HG03460 (cell line): ENCODE measurements at regions not wholly inside any gene's neighbourhood (a gene's known extent, or its start where the extent isn't known, plus 50 kb on each side); places are given as distances from the start of the nearest gene placed in this dataset.
"Not testable (repeated sequence)": the region's sequence is repeated elsewhere in the genome, so short reads cannot be mapped to it uniquely, and the experiment has no call there.

Source experiments
- ATAC-seq: cut with Tn5 transposase; IDR thresholded peaks from one replicate; pipeline ENCODE4 v1.9.1; 2021; ENCODE audit not compliant: unreplicated experiment

DNA sequence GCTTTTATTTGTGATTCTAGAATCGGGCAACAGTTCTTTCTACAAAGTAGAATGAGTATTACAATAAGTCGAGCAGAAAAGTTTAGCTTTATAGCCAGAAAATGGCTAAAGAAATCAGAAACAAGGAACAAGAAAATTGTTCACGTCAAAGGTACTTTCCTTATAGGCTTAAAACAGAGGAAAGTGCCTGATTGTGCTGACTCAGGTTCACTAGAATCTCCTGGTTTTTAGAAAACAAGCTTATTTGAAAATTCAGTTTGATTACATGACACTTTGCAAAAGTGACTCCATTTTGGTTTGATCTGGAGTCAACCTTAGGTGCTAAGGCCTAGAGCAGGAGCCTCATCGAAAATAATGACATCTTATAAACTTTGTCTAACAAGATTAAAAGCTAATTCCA lies 564.7 kb upstream of the FLRT2 start:
- no peak for ATAC-seq

GRCh38 chr14:84969501-84969900 lies 560.4 kb upstream of the FLRT2 start:
- no peak for ATAC-seq

- no peak for ATAC-seq
These were observed 554.6 kb upstream of the FLRT2 start for GRCh38 chr14:84975241-84975902.

DNA sequence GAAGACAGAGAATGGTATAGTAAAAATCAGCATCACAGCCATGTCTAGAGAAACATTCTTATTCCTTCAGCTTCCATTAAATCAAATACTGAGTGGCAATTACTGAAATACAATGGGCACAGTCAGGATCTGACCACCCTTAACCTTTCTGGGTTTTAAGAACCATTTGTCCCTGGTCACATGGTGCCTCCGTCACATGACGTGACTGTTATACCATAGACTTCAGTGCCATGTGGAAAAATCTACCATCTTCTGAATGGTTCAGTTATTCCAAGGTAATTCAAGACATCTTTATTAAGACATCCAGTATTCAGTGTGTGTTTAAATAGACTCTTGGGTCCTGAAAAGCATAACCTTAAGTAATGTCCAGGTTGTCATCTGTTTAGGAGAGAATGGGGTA lies 553.1 kb upstream of the FLRT2 start:
- ATAC-seq: no peak

DNA sequence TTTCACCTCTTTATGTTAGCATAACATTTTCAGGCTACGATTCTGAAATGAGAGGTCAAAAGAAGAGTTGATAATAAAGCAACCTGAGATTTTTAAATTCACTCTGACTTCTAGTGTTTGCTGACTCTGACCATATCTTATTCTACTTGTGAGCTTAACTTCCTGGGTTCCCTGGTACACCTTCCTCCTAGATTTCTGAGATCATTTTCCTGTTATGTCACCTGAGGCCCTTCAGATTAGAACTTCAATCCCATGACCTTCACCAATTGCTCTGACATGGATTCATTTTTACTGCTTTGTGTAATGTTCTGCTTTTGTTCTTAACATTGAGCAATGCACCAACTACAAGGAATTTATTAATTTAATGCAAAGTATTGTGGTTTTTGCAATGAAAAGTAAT lies 542.9 kb upstream of the FLRT2 start:
- ATAC-seq: no peak

DNA sequence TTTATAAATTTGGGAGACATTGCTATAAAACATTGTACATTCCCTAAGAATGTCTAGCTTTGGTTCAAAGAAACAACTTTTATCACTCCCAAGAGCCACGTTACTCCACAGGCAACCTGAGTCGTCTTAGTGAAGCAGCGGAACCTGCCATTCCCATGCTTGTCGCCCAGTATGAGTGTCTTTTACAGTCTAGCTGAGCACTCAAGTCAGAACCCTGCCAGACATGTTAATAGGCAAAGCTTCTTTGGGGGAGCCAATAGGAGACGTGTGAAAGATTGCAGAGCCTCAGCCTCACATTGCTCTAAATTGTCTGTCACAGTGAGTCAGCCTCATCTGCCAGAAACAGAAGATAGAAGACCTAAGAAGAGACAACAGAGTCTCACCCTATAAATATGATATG lies 541.6 kb upstream of the FLRT2 start:
- no peak for ATAC-seq

DNA sequence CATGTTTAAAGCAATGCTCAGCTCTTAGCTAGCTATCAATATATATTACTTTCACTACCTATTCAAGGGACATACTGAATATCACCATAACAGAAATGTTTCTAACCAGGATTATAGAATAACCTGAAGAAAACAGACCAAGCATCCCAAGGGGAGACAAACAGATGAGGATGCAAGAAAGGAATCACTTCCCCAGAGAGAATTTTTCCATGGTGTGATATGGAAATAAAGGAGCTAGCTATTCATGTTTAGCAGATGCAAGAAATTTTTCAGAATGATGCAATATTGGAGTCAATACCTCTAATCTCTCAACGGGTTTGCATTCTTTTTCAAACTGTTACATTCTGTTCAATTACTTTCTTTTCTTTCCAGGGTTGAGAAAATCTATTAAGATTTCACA lies 538.9 kb upstream of the FLRT2 start:
- ATAC-seq: no peak

DNA sequence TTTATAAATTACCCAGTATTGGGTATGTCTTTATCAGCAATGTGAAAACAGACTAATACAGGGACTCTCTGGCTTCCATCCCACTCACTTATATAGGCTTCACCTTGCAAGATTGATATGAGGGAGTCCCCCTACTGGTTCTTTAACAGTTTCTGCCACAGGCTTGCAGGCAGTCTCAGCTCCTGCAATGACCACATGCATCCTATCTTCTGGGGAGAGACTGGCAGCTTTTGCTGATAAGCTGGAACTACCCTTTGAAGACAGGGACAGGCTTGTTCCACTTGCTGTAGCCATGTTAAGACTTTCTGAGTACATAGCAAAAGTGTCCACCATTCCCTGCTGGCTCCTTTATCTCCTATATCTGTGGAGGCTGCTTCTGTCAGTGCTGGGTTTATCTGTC lies 531.7 kb upstream of the FLRT2 start:
- no peak for ATAC-seq

- no peak for ATAC-seq
These were observed 527.1 kb upstream of the FLRT2 start for GRCh38 chr14:85002846-85003245.

DNA sequence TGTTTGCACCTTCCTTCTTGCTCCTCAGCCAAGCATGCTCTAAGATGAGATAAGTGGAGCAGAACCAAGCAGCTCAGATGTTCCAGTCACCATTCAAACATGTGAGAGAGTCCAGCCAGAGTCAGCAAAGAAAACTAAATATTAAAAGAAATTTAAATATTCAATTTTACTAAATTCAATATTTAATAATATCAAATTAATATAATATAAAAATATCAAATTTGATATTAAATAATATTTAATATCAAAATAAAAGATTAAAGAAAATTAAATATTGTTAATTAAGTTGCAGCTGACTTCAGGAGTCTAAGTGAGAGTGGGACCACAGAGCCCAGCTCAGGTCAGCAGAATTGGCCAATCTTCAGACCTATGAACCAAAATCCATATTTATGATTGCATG lies 526.1 kb upstream of the FLRT2 start:
- ATAC-seq: no peak

DNA sequence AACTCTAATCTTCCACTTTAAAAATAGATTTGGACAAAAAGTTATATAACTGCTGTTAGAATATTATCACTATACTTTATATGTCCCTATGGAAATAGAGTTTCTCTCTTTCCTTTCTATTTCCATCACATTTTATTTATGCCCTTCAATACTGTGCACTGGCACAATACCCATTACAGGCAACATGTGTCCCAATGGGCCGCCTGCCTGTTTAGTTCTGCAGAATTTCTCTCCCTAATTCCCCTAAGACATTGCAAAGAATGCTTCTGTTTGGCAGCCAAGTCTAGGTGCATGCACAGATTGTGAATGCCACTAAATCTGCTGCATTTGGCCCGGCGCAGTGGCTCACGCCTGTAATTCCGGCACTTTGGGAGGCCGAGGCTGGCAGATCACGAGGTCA lies 520.4 kb upstream of the FLRT2 start:
- no peak for ATAC-seq

DNA sequence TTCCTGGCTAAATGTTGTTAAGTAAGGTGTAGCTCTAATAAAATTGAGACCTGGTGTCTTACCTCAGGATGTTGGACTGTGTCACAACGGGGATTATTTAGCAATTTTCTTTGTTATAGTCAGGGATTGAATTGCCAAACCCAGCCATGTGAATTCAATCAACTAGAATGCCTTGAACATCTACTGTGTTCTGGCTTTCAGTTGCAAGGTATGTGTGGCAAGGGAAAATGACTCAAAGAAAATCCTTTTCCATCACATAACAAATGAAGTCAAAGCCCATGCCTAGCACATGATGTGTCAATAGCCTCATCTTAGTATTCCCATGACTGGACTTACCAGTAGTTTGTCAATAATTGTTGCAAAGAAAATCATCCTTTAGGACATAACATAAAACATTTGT lies 519.8 kb upstream of the FLRT2 start:
- ATAC-seq: no peak

DNA sequence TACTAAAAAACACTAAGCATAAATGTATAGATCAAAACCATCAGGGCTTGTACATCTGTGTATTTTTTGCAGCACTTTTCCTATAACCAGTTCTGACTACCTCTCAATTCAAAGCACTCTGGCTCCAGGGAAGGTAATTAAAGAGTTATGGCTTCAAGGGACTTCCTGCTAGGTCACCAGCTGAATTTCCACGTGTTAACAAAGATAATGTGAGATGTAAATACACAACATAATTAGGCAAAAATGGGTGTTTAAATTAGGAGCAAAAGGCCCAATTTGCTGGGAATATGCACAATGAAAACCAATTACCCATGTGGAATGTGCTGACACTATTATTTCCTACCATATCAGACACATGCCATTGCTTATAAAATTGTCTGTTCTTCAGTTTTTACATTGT lies 513.4 kb upstream of the FLRT2 start:
- no peak for ATAC-seq

DNA sequence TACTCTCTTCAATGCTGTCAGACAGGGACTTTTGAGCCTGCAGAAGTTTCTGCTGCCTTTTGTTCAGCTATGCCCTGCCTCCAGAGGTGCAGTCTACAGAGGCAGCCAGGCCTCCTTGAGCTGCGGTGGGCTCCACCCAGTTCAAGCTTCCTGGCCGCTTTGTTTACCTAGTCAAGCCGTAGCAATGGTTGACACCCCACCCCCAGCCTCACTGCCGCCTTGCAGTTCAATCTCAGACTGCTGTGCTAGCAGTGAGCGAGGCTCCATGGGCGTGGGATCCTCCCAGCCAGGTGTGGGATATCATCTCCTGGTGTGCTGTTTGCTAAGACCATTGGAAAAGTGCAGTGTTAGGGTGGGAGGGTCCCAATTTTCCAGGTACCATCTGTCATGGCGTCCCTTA lies 506.1 kb upstream of the FLRT2 start:
- not testable (repeated sequence) for ATAC-seq

- no peak for ATAC-seq
These were observed 505.0 kb upstream of the FLRT2 start for GRCh38 chr14:85024931-85025330.

DNA sequence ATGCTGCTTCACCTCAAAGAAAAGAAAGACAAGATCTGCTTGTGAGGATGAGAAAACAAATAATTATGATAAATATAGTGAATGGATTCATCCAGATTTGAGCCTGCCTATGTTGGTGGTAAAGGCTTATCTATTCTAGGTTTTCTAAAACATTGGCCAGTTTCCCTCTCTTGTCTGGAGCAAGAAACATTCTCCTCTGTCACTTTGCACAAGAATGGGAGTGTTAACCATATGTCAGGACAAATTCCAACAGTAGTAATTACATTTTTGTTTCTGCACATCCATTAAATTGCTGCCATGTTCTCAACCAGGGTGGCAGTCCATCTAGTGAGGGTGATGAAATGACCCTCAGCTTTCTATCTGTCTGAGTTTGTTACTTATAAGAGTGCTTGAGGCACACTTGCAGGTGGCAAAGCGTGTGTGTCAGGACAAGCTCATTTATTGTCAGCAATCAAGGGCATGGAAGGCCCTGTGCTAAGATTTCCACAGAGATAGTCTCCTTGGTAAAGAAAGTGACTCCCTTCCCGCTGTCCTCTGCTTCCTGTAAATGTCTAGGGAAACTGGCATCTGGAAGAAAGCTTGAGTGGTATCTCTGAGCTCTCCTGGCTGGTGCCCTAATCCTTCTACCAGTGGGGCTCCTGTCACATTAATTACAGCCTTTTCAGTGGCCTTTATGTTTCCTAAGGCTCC lies 502.1 kb upstream of the FLRT2 start:
- ATAC-seq: no peak

DNA sequence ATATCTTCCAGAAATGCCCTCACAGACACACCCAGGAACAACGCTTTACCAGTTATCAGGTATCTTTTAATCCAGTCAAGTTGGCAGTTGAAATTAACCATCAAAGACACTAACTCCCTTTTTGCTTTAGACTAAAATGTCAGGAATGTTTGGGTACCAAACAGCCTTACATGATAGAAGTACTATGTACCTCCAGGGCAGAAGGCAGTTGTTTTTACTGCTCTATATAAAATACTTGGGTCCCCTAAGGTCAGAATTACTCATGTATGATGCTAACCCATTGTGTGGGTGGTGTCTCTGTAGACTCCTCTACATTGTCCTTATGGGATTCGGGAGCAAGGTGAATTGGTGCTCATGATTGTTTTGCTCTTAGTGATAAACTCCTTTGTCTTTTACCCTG lies 492.5 kb upstream of the FLRT2 start:
- ATAC-seq: no peak

DNA sequence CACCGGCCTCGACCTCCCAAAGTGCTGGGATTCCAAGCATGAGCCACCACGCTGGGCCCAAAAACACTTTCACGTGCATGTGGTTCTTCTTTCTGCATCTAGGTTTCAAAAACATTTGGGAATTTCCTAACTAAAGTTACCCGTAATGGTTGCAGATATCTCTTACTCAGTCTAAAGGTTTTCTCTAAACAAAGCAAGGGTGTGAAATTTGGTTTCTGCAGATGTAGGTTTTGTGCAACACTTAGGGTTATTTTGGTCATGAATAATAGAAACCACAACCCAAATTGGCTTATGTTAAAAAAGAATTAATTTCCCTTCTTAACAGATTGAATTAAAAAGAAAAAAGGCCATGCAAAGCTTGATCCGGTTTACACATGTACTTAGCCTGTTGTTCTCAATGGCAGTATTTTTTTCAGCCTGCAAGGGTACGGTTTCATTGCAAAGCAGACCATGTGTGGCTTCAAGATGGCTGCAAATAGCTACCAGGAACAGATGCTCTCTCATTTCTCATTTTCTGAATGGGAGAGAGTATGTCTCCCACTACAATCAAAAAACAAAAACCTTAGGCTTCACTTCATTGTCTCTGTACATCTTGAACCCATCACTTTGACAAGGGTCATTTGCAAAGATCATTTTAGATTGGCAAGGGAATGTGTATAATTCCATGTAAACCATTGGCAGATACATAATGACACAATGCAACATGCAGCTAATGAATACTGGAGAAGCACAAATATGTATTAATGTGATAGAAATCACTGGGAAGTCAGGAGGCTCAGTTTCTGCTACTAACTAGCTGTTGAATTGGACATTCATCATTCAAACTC lies 491.2 kb upstream of the FLRT2 start:
- no peak for ATAC-seq

- no peak for ATAC-seq
These were observed 490.7 kb upstream of the FLRT2 start for GRCh38 chr14:85039353-85039626.

- no peak for ATAC-seq
These were observed 489.8 kb upstream of the FLRT2 start for GRCh38 chr14:85040046-85040685.

DNA sequence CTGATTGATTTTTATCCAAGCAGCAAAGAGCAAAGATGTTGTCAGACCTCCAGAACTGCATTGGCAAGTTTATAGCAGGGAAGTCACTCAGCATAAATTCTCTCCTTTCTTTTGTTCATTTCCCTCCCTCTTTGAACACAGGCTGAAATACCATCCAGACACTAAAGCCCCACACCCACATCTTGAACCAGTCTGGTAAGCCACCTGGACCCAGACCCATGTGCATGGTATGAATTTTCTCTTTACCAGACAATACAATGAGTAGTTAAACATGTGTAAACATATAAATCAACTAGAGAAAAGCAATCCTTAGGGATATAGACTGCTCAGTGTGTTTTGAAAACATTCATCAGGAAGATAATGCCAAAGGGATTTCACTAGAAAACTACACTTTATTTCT lies 488.3 kb upstream of the FLRT2 start:
- ATAC-seq: no peak

DNA sequence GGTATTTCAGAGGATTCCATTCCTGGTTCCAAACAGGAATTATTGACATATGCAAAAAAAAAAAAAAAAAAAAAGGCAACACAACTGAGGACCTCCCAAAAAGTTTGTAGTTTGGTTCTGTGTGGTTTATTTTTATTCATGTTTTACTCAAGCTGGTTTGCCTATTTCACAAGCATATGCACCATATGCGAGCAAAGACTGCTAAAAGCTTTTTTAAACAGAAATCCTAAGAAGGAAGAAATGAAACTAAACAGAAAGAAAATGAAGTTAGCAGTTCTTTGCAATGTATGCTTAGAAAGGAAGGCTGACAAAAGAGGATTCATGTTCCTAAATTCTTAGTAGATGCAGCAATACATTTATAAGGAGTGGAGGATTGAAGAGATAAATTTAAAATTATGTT lies 487.6 kb upstream of the FLRT2 start:
- ATAC-seq: no peak
